WTC11 (cell line): ENCODE measurements at regions not wholly inside any gene's neighbourhood (a gene's known extent, or its start where the extent isn't known, plus 50 kb on each side); places are given as distances from the start of the nearest gene placed in this dataset.

Experiments used
- CREB1 ChIP-seq: sonication (generic); formaldehyde crosslinking; IDR thresholded peaks from 2 replicates; pipeline ENCODE4 v1.8.0; 2023; ENCODE audit warnings: mild to moderate bottlenecking, missing genetic modification reagents
- ESRRA ChIP-seq: sonication (generic); formaldehyde crosslinking; IDR thresholded peaks from 2 replicates; pipeline ENCODE4 v1.8.1; 2022; ENCODE audit warnings: mild to moderate bottlenecking, missing genetic modification reagents, borderline replicate concordance
- FOXP1 ChIP-seq: sonication (generic); formaldehyde crosslinking; IDR thresholded peaks from 2 replicates; pipeline ENCODE4 v1.8.0; 2022; ENCODE audit warnings: missing genetic modification reagents, mild to moderate bottlenecking, moderate library complexity, borderline replicate concordance
- ZNF263 ChIP-seq: sonication (generic); formaldehyde crosslinking; IDR thresholded peaks from 2 replicates; pipeline ENCODE4 v1.8.1; 2022; ENCODE audit warnings: low read depth, mild to moderate bottlenecking, moderate library complexity, missing genetic modification reagents
- TF ChIP-seq, protein P1 (sequence below): fragments of 200-600 bp; IDR thresholded peaks from 2 replicates; pipeline ENCODE4 v1.8.0; 2022; ENCODE audit warnings: antibody characterized with exemption

DNA sequence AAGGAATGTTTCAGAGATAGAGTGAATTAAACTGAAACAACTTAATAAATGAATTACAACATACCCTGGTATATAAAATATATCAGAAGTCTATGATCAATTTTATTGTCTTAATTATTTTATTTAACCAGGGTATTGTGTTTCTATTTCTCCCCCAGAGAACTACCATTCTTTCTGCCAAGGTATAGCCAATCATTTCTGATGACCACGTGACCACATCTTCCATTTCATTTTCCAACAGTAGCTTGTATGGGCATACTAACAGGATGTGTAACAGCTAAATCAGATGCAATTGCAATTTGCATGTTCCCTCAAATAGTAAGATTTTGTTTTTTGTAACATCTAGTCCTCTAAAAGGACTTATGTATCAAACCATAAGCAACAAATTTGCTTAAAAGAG lies 123.9 kb upstream of the COL1A2 start:
- TF ChIP-seq, protein P1, sequence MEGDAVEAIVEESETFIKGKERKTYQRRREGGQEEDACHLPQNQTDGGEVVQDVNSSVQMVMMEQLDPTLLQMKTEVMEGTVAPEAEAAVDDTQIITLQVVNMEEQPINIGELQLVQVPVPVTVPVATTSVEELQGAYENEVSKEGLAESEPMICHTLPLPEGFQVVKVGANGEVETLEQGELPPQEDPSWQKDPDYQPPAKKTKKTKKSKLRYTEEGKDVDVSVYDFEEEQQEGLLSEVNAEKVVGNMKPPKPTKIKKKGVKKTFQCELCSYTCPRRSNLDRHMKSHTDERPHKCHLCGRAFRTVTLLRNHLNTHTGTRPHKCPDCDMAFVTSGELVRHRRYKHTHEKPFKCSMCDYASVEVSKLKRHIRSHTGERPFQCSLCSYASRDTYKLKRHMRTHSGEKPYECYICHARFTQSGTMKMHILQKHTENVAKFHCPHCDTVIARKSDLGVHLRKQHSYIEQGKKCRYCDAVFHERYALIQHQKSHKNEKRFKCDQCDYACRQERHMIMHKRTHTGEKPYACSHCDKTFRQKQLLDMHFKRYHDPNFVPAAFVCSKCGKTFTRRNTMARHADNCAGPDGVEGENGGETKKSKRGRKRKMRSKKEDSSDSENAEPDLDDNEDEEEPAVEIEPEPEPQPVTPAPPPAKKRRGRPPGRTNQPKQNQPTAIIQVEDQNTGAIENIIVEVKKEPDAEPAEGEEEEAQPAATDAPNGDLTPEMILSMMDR = no peak
- TF ChIP-seq ESRRA = no peak
- no peak for TF ChIP-seq FOXP1
- TF ChIP-seq ZNF263 = no peak
- TF ChIP-seq CREB1 (CRISPR knock-in tag) = no peak
